H54 (cell line): ENCODE measurements at regions not wholly inside any gene's neighbourhood (a gene's known extent, or its start where the extent isn't known, plus 50 kb on each side); places are given as distances from the start of the nearest gene placed in this dataset.

ENCODE experiments used
- DNase-seq: peaks from one replicate; pipeline ENCODE4 v3.0.0; 2011; ENCODE audit warnings: low spot score, mixed read lengths; ENCODE audit not compliant: insufficient read length
- FAIRE-seq: peaks from 3 replicates; lab custom pipeline; 2011; peaks lifted over from hg19 to GRCh38; lab: Jason Lieb, UNC
- POLR2A ChIP-seq: IDR thresholded peaks from 2 replicates; pipeline ENCODE4 v1.6.1; 2011; ENCODE audit warnings: low read depth, mild to moderate bottlenecking, low read length

- no peak for DNase-seq
- FAIRE-seq, result no peak
- TF ChIP-seq POLR2A, result no peak
Measured at GRCh38 chr4:12260453-12260852, 831.8 kb upstream of the HS3ST1 start.

GRCh38 chr4:12244973-12245372 lies 816.3 kb upstream of the HS3ST1 start:
- DNase-seq, result no peak
- no peak for FAIRE-seq
- TF ChIP-seq POLR2A, result no peak

GRCh38 chr4:12242354-12242753 lies 813.7 kb upstream of the HS3ST1 start:
- TF ChIP-seq POLR2A, result no peak
- FAIRE-seq (no peak), DNase-seq (no peak)

- TF ChIP-seq POLR2A, result no peak
- no peak for FAIRE-seq
- DNase-seq, result no peak
Measured at GRCh38 chr4:12239897-12240636, 811.4 kb upstream of the HS3ST1 start.

GRCh38 chr4:12231098-12231497 lies 802.4 kb upstream of the HS3ST1 start:
- FAIRE-seq, result no peak
- DNase-seq, result no peak
- TF ChIP-seq POLR2A, result no peak

- TF ChIP-seq POLR2A, result no peak
- FAIRE-seq (no peak), DNase-seq (no peak)
Measured at GRCh38 chr4:12221031-12221430, 792.3 kb upstream of the HS3ST1 start.

- FAIRE-seq (no peak), DNase-seq (no peak)
- TF ChIP-seq POLR2A, result no peak
Measured at GRCh38 chr4:12211636-12212035, 782.9 kb upstream of the HS3ST1 start.

- DNase-seq (no peak), FAIRE-seq (no peak)
- TF ChIP-seq POLR2A, result no peak
Measured at GRCh38 chr4:12207396-12207795, 778.7 kb upstream of the HS3ST1 start.

GRCh38 chr4:12206091-12206490 lies 777.4 kb upstream of the HS3ST1 start:
- no peak for TF ChIP-seq POLR2A
- FAIRE-seq (no peak), DNase-seq (no peak)

- DNase-seq (no peak), FAIRE-seq (no peak)
- no peak for TF ChIP-seq POLR2A
Measured at GRCh38 chr4:12203945-12204344, 775.3 kb upstream of the HS3ST1 start.

- DNase-seq (no peak), FAIRE-seq (no peak)
- no peak for TF ChIP-seq POLR2A
Measured at GRCh38 chr4:12200226-12200625, 771.5 kb upstream of the HS3ST1 start.

GRCh38 chr4:12186526-12186925 lies 757.8 kb upstream of the HS3ST1 start:
- DNase-seq, result no peak
- TF ChIP-seq POLR2A, result no peak
- no peak for FAIRE-seq

- no peak for TF ChIP-seq POLR2A
- no peak for FAIRE-seq
Measured at GRCh38 chr4:12178614-12179610, 750.2 kb upstream of the HS3ST1 start.

GRCh38 chr4:12177416-12177815 lies 748.7 kb upstream of the HS3ST1 start:
- no peak for DNase-seq
- no peak for TF ChIP-seq POLR2A
- FAIRE-seq, result no peak

More at GRCh38 chr4:12178614-12179610, 750.2 kb upstream of the HS3ST1 start:
- DNase-seq, result no peak
